GM23338 (cell line): ENCODE measurements at regions not wholly inside any gene's neighbourhood (a gene's known extent, or its start where the extent isn't known, plus 50 kb on each side); places are given as distances from the start of the nearest gene placed in this dataset.

Source experiments
- ATAC-seq: fragments of 200-7000 bp; cut with Tn5 transposase; 3 replicates; pipeline ENCODE4 v1.9.1; 2020
- DNase-seq: peaks from one replicate; pipeline ENCODE4 v3.0.0-alpha.2; 2015; ENCODE audit warnings: low spot score
- H2AFZ ChIP-seq: fragments of 200-600 bp; sonication (generic); 2 replicates; pipeline ENCODE4 v1.8.0; 2016; ENCODE audit warnings: antibody characterized with exemption, mild to moderate bottlenecking, moderate library complexity
- H3F3A ChIP-seq: fragments of 200-600 bp; sonication (generic); replicated peaks from 2 replicates; pipeline ENCODE4 v1.8.0; 2017; ENCODE audit warnings: antibody characterized with exemption, mixed run types, low read depth
- H3K27ac ChIP-seq: fragments of 200-600 bp; sonication (generic); 2 replicates; pipeline ENCODE4 v1.6.1; 2016; ENCODE audit warnings: low read depth
- H3K27me3 ChIP-seq: fragments of 200-600 bp; sonication (generic); 2 replicates; pipeline ENCODE4 v1.8.0; 2016; ENCODE audit warnings: mild to moderate bottlenecking, mixed run types, moderate library complexity; ENCODE audit not compliant: insufficient read depth
- H3K36me3 ChIP-seq: fragments of 200-600 bp; sonication (generic); 2 replicates; pipeline ENCODE4 v1.8.0; 2016; ENCODE audit warnings: mild to moderate bottlenecking; ENCODE audit not compliant: insufficient read depth
- H3K4me1 ChIP-seq: fragments of 200-600 bp; sonication (generic); 2 replicates; pipeline ENCODE4 v1.8.0; 2016; ENCODE audit warnings: mild to moderate bottlenecking, moderate library complexity; ENCODE audit not compliant: insufficient read depth
- H3K4me2 ChIP-seq: fragments of 200-600 bp; sonication (generic); 2 replicates; pipeline ENCODE4 v1.7.1; 2017; ENCODE audit warnings: mixed run types
- H3K4me3 ChIP-seq: fragments of 200-600 bp; sonication (generic); 2 replicates; pipeline ENCODE4 v1.6.1; 2016; ENCODE audit warnings: mixed run types
- H3K79me2 ChIP-seq: fragments of 200-600 bp; sonication (generic); replicated peaks from 2 replicates; pipeline ENCODE4 v1.8.0; 2017; ENCODE audit warnings: mild to moderate bottlenecking; ENCODE audit not compliant: insufficient read depth
- H3K9me2 ChIP-seq: fragments of 200-600 bp; sonication (generic); 2 replicates; pipeline ENCODE4 v1.8.0; 2017; ENCODE audit not compliant: insufficient read depth
- H4K20me1 ChIP-seq: fragments of 200-600 bp; sonication (generic); replicated peaks from 2 replicates; pipeline ENCODE4 v1.8.0; 2017; ENCODE audit warnings: mild to moderate bottlenecking; ENCODE audit not compliant: insufficient read depth
- H3K27ac Mint-ChIP-seq: 2 replicates; pipeline ENCODE4 v1.8.0; 2020; ENCODE audit warnings: inconsistent platforms, mild to moderate bottlenecking, moderate library complexity, mixed read lengths
- H3K27me3 Mint-ChIP-seq: 3 replicates; pipeline ENCODE4 v1.8.0; 2022; ENCODE audit warnings: low read depth, mild to moderate bottlenecking, moderate library complexity, mixed read lengths, inconsistent platforms; ENCODE audit not compliant: insufficient read depth, poor library complexity
- H3K36me3 Mint-ChIP-seq: 3 replicates; pipeline ENCODE4 v1.8.0; 2021; ENCODE audit warnings: low read depth, mild to moderate bottlenecking, inconsistent platforms, moderate library complexity, mixed read lengths
- H3K4me1 Mint-ChIP-seq: 3 replicates; pipeline ENCODE4 v1.8.0; 2020; ENCODE audit warnings: mild to moderate bottlenecking, inconsistent platforms, mixed read lengths
- H3K4me3 Mint-ChIP-seq: 3 replicates; pipeline ENCODE4 v1.8.0; 2021; ENCODE audit warnings: moderate library complexity, mild to moderate bottlenecking, inconsistent platforms, mixed read lengths
- H3K9me3 Mint-ChIP-seq: 3 replicates; pipeline ENCODE4 v1.8.0; 2020; ENCODE audit warnings: moderate library complexity, mild to moderate bottlenecking, inconsistent platforms, mixed read lengths
- CREB1 ChIP-seq: fragments of 250-450 bp; sonication (Bioruptor Pico); IDR thresholded peaks from 2 replicates; pipeline ENCODE4 v1.5.0; 2020; ENCODE audit warnings: low read depth, mild to moderate bottlenecking, moderate library complexity
- CTCF ChIP-seq, 2 experiments: fragments of 200-600 bp in 1 of 2; sonication (generic) in 1 of 2; conservative IDR thresholded peaks; 2 replicates each; pipeline versions ENCODE4 v1.5.1 to v1.6.1; 2016 to 2017; ENCODE audit warnings: antibody characterized with exemption in 2 of 2, low read depth in 2 of 2, mild to moderate bottlenecking in 2 of 2, moderate library complexity in 1 of 2
- ETS1 ChIP-seq: IDR thresholded peaks from 2 replicates; pipeline ENCODE4 v1.6.1; 2016; ENCODE audit warnings: antibody characterized with exemption
- EZH2 ChIP-seq: fragments of 200-600 bp; sonication (generic); IDR thresholded peaks from one replicate; pipeline ENCODE4 v1.8.0; 2017; ENCODE audit warnings: antibody characterized with exemption, mild to moderate bottlenecking, low read depth; ENCODE audit not compliant: unreplicated experiment
- EZH2phosphoT487 ChIP-seq: fragments of 200-600 bp; sonication (generic); IDR thresholded peaks from one replicate; pipeline ENCODE4 v1.8.1; 2018; ENCODE audit warnings: antibody characterized with exemption; ENCODE audit not compliant: unreplicated experiment
- JUNB ChIP-seq: IDR thresholded peaks from one replicate; pipeline ENCODE4 v1.6.1; 2016; ENCODE audit warnings: antibody characterized with exemption; ENCODE audit not compliant: unreplicated experiment
- NANOG ChIP-seq: IDR thresholded peaks from 2 replicates; pipeline ENCODE4 v1.6.1; 2016; ENCODE audit warnings: antibody characterized with exemption, borderline replicate concordance
- POLR2AphosphoS5 ChIP-seq: IDR thresholded peaks from 2 replicates; pipeline ENCODE4 v1.6.1; 2016; ENCODE audit warnings: antibody characterized with exemption, low read depth
- STAT1 ChIP-seq: IDR thresholded peaks from one replicate; pipeline ENCODE4 v1.6.1; 2016; ENCODE audit warnings: antibody characterized with exemption; ENCODE audit not compliant: unreplicated experiment
- ZNF114 ChIP-seq: fragments of 250-450 bp; sonication (Bioruptor Pico); IDR thresholded peaks from 2 replicates; pipeline ENCODE4 v1.5.0; 2020; ENCODE audit warnings: mild to moderate bottlenecking, moderate library complexity
- ZNF331 ChIP-seq: fragments of 250-450 bp; sonication (Bioruptor Pico); IDR thresholded peaks from 2 replicates; pipeline ENCODE4 v1.5.0; 2020; ENCODE audit warnings: low read depth, mild to moderate bottlenecking, moderate library complexity
- TF ChIP-seq, protein P1 (sequence below): IDR thresholded peaks from one replicate; pipeline ENCODE4 v1.6.1; 2018; ENCODE audit warnings: antibody characterized with exemption; ENCODE audit not compliant: unreplicated experiment
- TF ChIP-seq, protein P2 (sequence below): fragments of 250-450 bp; sonication (Bioruptor Pico); IDR thresholded peaks from 2 replicates; pipeline ENCODE4 v1.5.0; 2020; ENCODE audit warnings: mild to moderate bottlenecking, moderate library complexity

DNA sequence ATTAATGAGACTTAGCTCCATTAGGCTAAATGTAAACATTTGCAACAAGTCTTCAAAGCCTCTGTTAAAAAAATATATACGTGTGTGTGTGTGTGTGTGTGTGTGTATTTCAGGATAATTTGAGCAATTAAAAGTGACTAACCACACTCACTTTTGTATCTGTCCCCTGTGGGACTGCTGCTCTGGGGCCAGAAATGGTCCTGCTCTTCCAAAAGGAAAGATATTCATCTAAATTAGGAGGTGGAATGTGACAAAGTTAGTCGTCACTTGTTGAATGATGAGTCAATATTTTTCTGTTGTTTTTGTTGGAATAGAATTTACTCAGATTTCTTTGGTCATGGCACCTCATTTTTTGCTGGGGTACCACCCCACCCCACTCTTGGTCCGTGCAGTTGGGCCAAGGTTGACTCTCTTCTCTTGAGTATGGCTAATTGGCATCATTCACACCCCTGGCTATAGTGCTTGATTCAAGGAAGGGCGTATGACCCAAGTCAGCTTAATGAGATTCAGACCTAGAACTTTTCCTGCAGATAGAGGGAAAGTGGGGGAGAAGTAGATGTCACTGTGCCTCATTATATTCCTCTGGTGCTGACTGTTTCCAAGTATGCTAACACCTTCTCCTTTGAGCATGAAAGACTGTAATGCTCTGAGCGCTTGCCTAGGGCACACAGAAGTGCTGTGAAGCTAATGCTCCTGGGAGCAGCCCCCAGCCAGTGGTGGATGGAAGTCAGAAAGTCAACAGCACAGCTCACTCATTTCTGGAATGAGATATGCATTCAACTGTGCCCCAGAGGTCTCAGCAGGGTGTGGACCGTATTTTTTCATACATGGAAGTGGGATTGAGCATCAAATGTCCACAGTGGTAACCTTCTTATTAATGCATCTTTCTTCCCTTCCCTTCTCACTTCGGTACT is 577.0 kb upstream of the TBX3 start:
- H3K4me3 ChIP-seq = no peak overlapping the region
- ATAC-seq (no peak), DNase-seq (no peak)
- Mint-ChIP-seq H3K4me3 (no peak overlapping the region), H3K4me1 (no peaks in the 10 kb centered on the region; the same call in 2 of the 3 replicates), H3K27me3 (peaks cover 5% of the 10 kb centered on the region), H3K9me3 (no peaks in the 10 kb centered on the region), H3K27ac (no peak overlapping the region), H3K36me3 (no peaks in the 10 kb centered on the region)
- no peaks in the 10 kb centered on the region for H3K79me2 ChIP-seq
- no peak overlapping the region for H3K27ac ChIP-seq
- H3K9me2 ChIP-seq = 0 out of 2 replicates have a peak, but pooled peaks cover 6% of the 10 kb centered on the region
- no peaks in the 10 kb centered on the region for H4K20me1 ChIP-seq
- TF ChIP-seq STAT1 (no peak), ZNF114 (CRISPR knock-in tag) (no peak), EZH2phosphoT487 (no peak), ZNF331 (CRISPR knock-in tag) (no peak), POLR2AphosphoS5 (no peak), ETS1 (no peak), JUNB (no peak), CREB1 (CRISPR knock-in tag) (no peak), EZH2 (no peak), NANOG (no peak), CTCF (conservative IDR thresholded peaks at IDR 0.05; ENCODE audit: low read depth in 2 of 2) (no peak)
- TF ChIP-seq, protein P1, sequence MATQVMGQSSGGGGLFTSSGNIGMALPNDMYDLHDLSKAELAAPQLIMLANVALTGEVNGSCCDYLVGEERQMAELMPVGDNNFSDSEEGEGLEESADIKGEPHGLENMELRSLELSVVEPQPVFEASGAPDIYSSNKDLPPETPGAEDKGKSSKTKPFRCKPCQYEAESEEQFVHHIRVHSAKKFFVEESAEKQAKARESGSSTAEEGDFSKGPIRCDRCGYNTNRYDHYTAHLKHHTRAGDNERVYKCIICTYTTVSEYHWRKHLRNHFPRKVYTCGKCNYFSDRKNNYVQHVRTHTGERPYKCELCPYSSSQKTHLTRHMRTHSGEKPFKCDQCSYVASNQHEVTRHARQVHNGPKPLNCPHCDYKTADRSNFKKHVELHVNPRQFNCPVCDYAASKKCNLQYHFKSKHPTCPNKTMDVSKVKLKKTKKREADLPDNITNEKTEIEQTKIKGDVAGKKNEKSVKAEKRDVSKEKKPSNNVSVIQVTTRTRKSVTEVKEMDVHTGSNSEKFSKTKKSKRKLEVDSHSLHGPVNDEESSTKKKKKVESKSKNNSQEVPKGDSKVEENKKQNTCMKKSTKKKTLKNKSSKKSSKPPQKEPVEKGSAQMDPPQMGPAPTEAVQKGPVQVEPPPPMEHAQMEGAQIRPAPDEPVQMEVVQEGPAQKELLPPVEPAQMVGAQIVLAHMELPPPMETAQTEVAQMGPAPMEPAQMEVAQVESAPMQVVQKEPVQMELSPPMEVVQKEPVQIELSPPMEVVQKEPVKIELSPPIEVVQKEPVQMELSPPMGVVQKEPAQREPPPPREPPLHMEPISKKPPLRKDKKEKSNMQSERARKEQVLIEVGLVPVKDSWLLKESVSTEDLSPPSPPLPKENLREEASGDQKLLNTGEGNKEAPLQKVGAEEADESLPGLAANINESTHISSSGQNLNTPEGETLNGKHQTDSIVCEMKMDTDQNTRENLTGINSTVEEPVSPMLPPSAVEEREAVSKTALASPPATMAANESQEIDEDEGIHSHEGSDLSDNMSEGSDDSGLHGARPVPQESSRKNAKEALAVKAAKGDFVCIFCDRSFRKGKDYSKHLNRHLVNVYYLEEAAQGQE = no peak
- TF ChIP-seq, protein P2, sequence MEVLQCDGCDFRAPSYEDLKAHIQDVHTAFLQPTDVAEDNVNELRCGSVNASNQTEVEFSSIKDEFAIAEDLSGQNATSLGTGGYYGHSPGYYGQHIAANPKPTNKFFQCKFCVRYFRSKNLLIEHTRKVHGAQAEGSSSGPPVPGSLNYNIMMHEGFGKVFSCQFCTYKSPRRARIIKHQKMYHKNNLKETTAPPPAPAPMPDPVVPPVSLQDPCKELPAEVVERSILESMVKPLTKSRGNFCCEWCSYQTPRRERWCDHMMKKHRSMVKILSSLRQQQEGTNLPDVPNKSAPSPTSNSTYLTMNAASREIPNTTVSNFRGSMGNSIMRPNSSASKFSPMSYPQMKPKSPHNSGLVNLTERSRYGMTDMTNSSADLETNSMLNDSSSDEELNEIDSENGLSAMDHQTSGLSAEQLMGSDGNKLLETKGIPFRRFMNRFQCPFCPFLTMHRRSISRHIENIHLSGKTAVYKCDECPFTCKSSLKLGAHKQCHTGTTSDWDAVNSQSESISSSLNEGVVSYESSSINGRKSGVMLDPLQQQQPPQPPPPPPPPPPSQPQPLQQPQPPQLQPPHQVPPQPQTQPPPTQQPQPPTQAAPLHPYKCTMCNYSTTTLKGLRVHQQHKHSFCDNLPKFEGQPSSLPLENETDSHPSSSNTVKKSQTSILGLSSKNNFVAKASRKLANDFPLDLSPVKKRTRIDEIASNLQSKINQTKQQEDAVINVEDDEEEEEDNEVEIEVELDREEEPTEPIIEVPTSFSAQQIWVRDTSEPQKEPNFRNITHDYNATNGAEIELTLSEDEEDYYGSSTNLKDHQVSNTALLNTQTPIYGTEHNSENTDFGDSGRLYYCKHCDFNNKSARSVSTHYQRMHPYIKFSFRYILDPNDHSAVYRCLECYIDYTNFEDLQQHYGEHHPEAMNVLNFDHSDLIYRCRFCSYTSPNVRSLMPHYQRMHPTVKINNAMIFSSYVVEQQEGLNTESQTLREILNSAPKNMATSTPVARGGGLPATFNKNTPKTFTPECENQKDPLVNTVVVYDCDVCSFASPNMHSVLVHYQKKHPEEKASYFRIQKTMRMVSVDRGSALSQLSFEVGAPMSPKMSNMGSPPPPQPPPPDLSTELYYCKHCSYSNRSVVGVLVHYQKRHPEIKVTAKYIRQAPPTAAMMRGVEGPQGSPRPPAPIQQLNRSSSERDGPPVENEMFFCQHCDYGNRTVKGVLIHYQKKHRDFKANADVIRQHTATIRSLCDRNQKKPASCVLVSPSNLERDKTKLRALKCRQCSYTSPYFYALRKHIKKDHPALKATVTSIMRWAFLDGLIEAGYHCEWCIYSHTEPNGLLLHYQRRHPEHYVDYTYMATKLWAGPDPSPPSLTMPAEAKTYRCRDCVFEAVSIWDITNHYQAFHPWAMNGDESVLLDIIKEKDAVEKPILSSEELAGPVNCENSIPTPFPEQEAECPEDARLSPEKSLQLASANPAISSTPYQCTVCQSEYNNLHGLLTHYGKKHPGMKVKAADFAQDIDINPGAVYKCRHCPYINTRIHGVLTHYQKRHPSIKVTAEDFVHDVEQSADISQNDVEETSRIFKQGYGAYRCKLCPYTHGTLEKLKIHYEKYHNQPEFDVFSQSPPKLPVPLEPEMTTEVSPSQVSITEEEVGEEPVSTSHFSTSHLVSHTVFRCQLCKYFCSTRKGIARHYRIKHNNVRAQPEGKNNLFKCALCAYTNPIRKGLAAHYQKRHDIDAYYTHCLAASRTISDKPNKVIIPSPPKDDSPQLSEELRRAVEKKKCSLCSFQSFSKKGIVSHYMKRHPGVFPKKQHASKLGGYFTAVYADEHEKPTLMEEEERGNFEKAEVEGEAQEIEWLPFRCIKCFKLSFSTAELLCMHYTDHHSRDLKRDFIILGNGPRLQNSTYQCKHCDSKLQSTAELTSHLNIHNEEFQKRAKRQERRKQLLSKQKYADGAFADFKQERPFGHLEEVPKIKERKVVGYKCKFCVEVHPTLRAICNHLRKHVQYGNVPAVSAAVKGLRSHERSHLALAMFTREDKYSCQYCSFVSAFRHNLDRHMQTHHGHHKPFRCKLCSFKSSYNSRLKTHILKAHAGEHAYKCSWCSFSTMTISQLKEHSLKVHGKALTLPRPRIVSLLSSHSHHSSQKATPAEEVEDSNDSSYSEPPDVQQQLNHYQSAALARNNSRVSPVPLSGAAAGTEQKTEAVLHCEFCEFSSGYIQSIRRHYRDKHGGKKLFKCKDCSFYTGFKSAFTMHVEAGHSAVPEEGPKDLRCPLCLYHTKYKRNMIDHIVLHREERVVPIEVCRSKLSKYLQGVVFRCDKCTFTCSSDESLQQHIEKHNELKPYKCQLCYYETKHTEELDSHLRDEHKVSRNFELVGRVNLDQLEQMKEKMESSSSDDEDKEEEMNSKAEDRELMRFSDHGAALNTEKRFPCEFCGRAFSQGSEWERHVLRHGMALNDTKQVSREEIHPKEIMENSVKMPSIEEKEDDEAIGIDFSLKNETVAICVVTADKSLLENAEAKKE (CRISPR knock-in tag) = no peak
- H3K36me3 ChIP-seq = no peaks in the 10 kb centered on the region
- no peaks in the 10 kb centered on the region for H3K4me1 ChIP-seq
- H3K4me2 ChIP-seq = no peak overlapping the region
- H2AFZ ChIP-seq = no peak overlapping the region
- H3K27me3 ChIP-seq = no peaks in the 10 kb centered on the region
- H3F3A ChIP-seq = no peaks in the 10 kb centered on the region
